ENCODE measurements at regions not wholly inside any gene's neighbourhood (a gene's known extent, or its start where the extent isn't known, plus 50 kb on each side); places are given as distances from the start of the nearest gene placed in this dataset.

GRCh38 chr4:160257318-160257717, 1154.4 kb downstream of the RAPGEF2 start (continued):
- no peak for TF ChIP-seq JUND (IDR thresholded peaks at IDR 0.05; ENCODE audit: low read depth, low read length)
- no peak for TF ChIP-seq EED (IDR thresholded peaks at IDR 0.05; ENCODE audit: low read depth)
- no peak for TF ChIP-seq SPI1 (IDR thresholded peaks at IDR 0.05; ENCODE audit: borderline replicate concordance, insufficient read depth, low read depth, low read length)
- TF ChIP-seq DPF2 (IDR thresholded peaks at IDR 0.05), result no peak
- TF ChIP-seq BRCA1 (IDR thresholded peaks at IDR 0.05; ENCODE audit: low read depth, low read length), result no peak
- no peak for TF ChIP-seq RBBP5 (conservative IDR thresholded peaks at IDR 0.05)

GRCh38 chr4:160265014-160265413, 1162.1 kb downstream of the RAPGEF2 start:
- Histone ChIP-seq H4K20me1 (ENCODE audit: control insufficient read depth, insufficient read depth) (no peaks in the 10 kb centered on the region), H3K36me3 (ENCODE audit: control insufficient read depth in 2 of 2, insufficient read depth in 2 of 2, low read length in 1 of 2) (no peaks in the 10 kb centered on the region), H3K79me2 (ENCODE audit: control insufficient read depth, insufficient read depth, low read length) (no peaks in the 10 kb centered on the region), H3K4me2 (ENCODE audit: control insufficient read depth, insufficient read depth) (no peak overlapping the region), H3K4me3 (no peak overlapping the region), H3K27ac (ENCODE audit: control insufficient read depth, insufficient read depth) (no peak overlapping the region), H3K27me3 (replicated peaks in 1 of 2; ENCODE audit: control insufficient read depth in 2 of 2, insufficient read depth in 2 of 2, low read length in 1 of 2) (no peaks in the 10 kb centered on the region), H2AFZ (ENCODE audit: control insufficient read depth, low read depth, low read length) (no peak overlapping the region), H3K9me3 (replicated peaks; ENCODE audit: control insufficient read depth, insufficient read depth, low read length) (no peaks in the 10 kb centered on the region), H3K9ac (ENCODE audit: control insufficient read depth, insufficient read depth, low read length) (no peak overlapping the region), H3K4me1 (ENCODE audit: control insufficient read depth, insufficient read depth, low read length) (no peaks in the 10 kb centered on the region)
- no peak for FAIRE-seq
- in situ Hi-C loops (cut with MboI), result no loop called here
- 0% methylated on average over 1 of the region's 1 CpG for WGBS (ENCODE audit: insufficient coverage, insufficient replicate concordance, low lambda C conversion rate, missing lambda C conversion rate)
- ChIA-PET SMC1A (ENCODE audit: uncharacterized antibody, unreplicated experiment) (no interaction called here), POLR2A (no interaction called here), RAD21 (ENCODE audit: unreplicated experiment) (no interaction called here), CTCF (no interaction called here)
- no peak for DNase-seq (ENCODE audit: low read depth, low spot score)
- TF ChIP-seq HDAC2 (IDR thresholded peaks at IDR 0.05), result no peak
- no peak for TF ChIP-seq REST (IDR thresholded peaks at IDR 0.05; ENCODE audit: low read depth, low read length)
- no peak for TF ChIP-seq ESRRA (IDR thresholded peaks at IDR 0.05; ENCODE audit: low read length)
- no peak for TF ChIP-seq EGR1 (IDR thresholded peaks at IDR 0.05; ENCODE audit: borderline replicate concordance in 1 of 2, low read depth in 2 of 2, low read length in 2 of 2)
- TF ChIP-seq PML (IDR thresholded peaks at IDR 0.05; ENCODE audit: low read length), result no peak
- no TSS peak for BruUV-seq (replicated peaks)
- intact Hi-C loops (cut with micrococcal nuclease; ENCODE audit: unreplicated experiment), result no loop called here
- no peak for ATAC-seq
